SU-DHL-6 (cell line): ENCODE measurements at regions not wholly inside any gene's neighbourhood (a gene's known extent, or its start where the extent isn't known, plus 50 kb on each side); places are given as distances from the start of the nearest gene placed in this dataset.

Experiments used
- H2AFZ ChIP-seq: fragments of 200-600 bp; sonication (generic); 2 replicates; pipeline ENCODE4 v1.6.1; 2014; ENCODE audit warnings: low read depth, mild to moderate bottlenecking, moderate library complexity, mixed read lengths, antibody characterized with exemption, low read length; ENCODE audit not compliant: severe bottlenecking
- H3F3A ChIP-seq: fragments of 200-600 bp; shearing (Covaris generic); 2 replicates; pipeline ENCODE4 v1.6.0; 2016; ENCODE audit warnings: antibody characterized with exemption, mild to moderate bottlenecking; ENCODE audit not compliant: insufficient read depth
- H3K27ac ChIP-seq: fragments of 200-600 bp; sonication (generic); 2 replicates; pipeline ENCODE4 v1.5.1; 2016; ENCODE audit warnings: low read depth, mild to moderate bottlenecking, low read length, moderate library complexity, mixed read lengths
- H3K27me3 ChIP-seq: fragments of 200-600 bp; sonication (generic), shearing (Covaris generic); 2 replicates; pipeline ENCODE4 v1.6.0; 2014; ENCODE audit warnings: mild to moderate bottlenecking, low read length
- H3K36me3 ChIP-seq: fragments of 200-600 bp; sonication (generic); 2 replicates; pipeline ENCODE4 v1.6.1; 2014; ENCODE audit warnings: mild to moderate bottlenecking, low read length, mixed read lengths
- H3K4me2 ChIP-seq: fragments of 300-600, 200-600 bp; shearing (Covaris generic), sonication (generic); 2 replicates; pipeline ENCODE4 v1.6.0; 2014; ENCODE audit warnings: low read length, low read depth, mild to moderate bottlenecking; ENCODE audit not compliant: poor library complexity, severe bottlenecking
- H3K4me3 ChIP-seq: fragments of 200-600 bp; sonication (generic); 2 replicates; pipeline ENCODE4 v1.5.1; 2014; ENCODE audit warnings: antibody characterized with exemption, low read length, mild to moderate bottlenecking, mixed read lengths; ENCODE audit not compliant: insufficient read depth, poor library complexity, severe bottlenecking
- H3K79me2 ChIP-seq: fragments of 200-600 bp; sonication (generic); 2 replicates; pipeline ENCODE4 v1.6.1; 2014; ENCODE audit warnings: mild to moderate bottlenecking, low read length, moderate library complexity; ENCODE audit not compliant: insufficient read depth
- H3K9ac ChIP-seq: fragments of 200-600 bp; sonication (generic); 2 replicates; pipeline ENCODE4 v1.7.0; 2014; ENCODE audit warnings: mild to moderate bottlenecking, low read length
- H3K9me2 ChIP-seq: fragments of 200-600 bp; sonication (generic); replicated peaks from 2 replicates; pipeline ENCODE4 v1.6.1; 2014; ENCODE audit warnings: low read length; ENCODE audit not compliant: insufficient read depth
- H3K9me3 ChIP-seq: fragments of 200-600 bp; sonication (generic); 2 replicates; pipeline ENCODE4 v1.6.1; 2014; ENCODE audit warnings: low read length, mixed read lengths; ENCODE audit not compliant: insufficient read depth
- H4K20me1 ChIP-seq: fragments of 200-600 bp; sonication (generic); 2 replicates; pipeline ENCODE4 v1.6.1; 2014; ENCODE audit warnings: low read depth, mild to moderate bottlenecking, antibody characterized with exemption, low read length, moderate library complexity, mixed read lengths
- EZH2phosphoT487 ChIP-seq: fragments of 200-600 bp; sonication (generic), shearing (Covaris generic); conservative IDR thresholded peaks from 2 replicates; pipeline ENCODE4 v1.6.1; 2018; ENCODE audit warnings: mild to moderate bottlenecking, antibody characterized with exemption, low read length, moderate library complexity, mixed read lengths
- TF ChIP-seq, protein P1 (sequence below): fragments of 200-600 bp; sonication (generic); IDR thresholded peaks from one replicate; pipeline ENCODE4 v1.5.1; 2017; ENCODE audit warnings: antibody characterized with exemption, mild to moderate bottlenecking, low read length, moderate library complexity; ENCODE audit not compliant: insufficient read depth, poor library complexity, severe bottlenecking

DNA sequence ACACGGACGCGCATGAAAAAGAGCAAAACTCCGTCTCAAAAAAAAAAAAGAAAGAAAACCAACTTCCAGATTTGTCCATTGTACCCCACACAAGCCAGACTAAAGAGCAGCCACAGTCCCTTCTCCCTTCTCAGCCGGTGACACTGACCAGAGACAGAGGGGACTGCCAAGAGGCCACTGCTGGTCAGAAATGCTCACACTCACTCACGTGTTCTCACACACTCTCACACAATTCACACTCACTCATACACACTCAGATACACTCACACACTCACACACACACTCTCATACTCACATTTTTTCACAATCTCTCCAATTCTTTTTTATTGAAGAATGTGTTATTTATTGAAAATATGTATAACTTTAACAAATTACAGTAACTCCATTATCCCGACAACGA, 90.8 kb upstream of the RAB4A start:
- H3K9ac ChIP-seq = no peak overlapping the region
- TF ChIP-seq, protein P1, sequence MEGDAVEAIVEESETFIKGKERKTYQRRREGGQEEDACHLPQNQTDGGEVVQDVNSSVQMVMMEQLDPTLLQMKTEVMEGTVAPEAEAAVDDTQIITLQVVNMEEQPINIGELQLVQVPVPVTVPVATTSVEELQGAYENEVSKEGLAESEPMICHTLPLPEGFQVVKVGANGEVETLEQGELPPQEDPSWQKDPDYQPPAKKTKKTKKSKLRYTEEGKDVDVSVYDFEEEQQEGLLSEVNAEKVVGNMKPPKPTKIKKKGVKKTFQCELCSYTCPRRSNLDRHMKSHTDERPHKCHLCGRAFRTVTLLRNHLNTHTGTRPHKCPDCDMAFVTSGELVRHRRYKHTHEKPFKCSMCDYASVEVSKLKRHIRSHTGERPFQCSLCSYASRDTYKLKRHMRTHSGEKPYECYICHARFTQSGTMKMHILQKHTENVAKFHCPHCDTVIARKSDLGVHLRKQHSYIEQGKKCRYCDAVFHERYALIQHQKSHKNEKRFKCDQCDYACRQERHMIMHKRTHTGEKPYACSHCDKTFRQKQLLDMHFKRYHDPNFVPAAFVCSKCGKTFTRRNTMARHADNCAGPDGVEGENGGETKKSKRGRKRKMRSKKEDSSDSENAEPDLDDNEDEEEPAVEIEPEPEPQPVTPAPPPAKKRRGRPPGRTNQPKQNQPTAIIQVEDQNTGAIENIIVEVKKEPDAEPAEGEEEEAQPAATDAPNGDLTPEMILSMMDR = no peak
- TF ChIP-seq EZH2phosphoT487 = no peak

DNA sequence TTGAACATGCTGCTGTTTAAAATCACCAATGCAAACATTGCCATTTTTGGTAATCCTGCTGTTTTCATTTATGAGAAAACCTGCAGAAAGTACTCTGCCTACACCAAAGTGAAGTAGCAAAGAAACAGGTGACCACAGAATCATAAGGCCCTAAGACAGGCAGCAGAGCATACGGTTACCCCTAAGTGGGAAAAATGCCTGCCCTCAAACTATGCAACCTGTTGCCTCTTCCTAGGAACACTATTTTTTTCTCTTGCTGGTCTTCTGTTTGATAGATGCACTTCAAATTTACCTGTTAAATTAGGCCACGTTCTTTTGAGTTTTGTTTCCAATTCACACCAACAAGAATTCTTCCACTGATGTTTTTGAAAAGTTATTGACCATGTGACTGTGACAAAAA, 89.5 kb upstream of the RAB4A start:
- no peak overlapping the region for H3K4me2 ChIP-seq
- no peaks in the 10 kb centered on the region for H3K9me3 ChIP-seq
- H3K4me3 ChIP-seq = no peak overlapping the region
- no peak overlapping the region for H3K9ac ChIP-seq
- no peak overlapping the region for H3K27ac ChIP-seq
- H3K79me2 ChIP-seq = no peaks in the 10 kb centered on the region
- TF ChIP-seq EZH2phosphoT487 = no peak
- TF ChIP-seq, protein P1 = no peak
- no peaks in the 10 kb centered on the region for H3K36me3 ChIP-seq
- H4K20me1 ChIP-seq = no peaks in the 10 kb centered on the region
- H2AFZ ChIP-seq = no peak overlapping the region
- H3K9me2 ChIP-seq = no peaks in the 10 kb centered on the region
- no peaks in the 10 kb centered on the region for H3K27me3 ChIP-seq
- H3F3A ChIP-seq = no peaks in the 10 kb centered on the region

More for the DNA sequence above, 90.8 kb upstream of the RAB4A start:
- Histone ChIP-seq H3F3A (no peaks in the 10 kb centered on the region), H3K4me2 (no peak overlapping the region), H3K9me3 (no peaks in the 10 kb centered on the region), H3K79me2 (no peaks in the 10 kb centered on the region), H3K36me3 (no peaks in the 10 kb centered on the region), H2AFZ (no peak overlapping the region), H3K9me2 (no peaks in the 10 kb centered on the region), H3K27me3 (no peaks in the 10 kb centered on the region), H3K4me3 (no peak overlapping the region), H3K27ac (no peak overlapping the region), H4K20me1 (no peaks in the 10 kb centered on the region)

DNA sequence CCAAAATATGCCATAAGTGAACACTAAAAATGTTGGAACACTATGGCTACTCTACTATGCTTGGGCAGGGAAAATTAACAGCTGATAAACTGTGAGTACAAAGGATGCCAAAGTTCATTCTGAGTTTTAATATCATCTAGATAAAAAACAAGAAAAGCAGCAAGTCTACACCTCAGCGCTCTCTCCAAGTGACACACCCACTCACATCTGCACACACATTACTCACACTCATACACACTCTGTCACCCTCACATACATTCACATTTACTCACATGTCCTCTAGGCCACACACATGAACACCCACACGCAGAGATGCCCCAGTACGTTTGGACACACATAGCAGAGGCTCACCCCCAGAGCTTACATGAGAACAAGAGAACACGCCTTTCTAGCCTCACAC, 87.3 kb upstream of the RAB4A start:
- no peak overlapping the region for H2AFZ ChIP-seq
- no peaks in the 10 kb centered on the region for H3K9me2 ChIP-seq
- H3K9me3 ChIP-seq = no peaks in the 10 kb centered on the region
- no peak overlapping the region for H3K4me2 ChIP-seq
- H3K9ac ChIP-seq = no peak overlapping the region
- no peaks in the 10 kb centered on the region for H3K27me3 ChIP-seq
- no peaks in the 10 kb centered on the region for H3K79me2 ChIP-seq
- H3K27ac ChIP-seq = no peak overlapping the region
- TF ChIP-seq, protein P1 = no peak
- no peak for TF ChIP-seq EZH2phosphoT487
- no peaks in the 10 kb centered on the region for H4K20me1 ChIP-seq
- no peaks in the 10 kb centered on the region for H3K36me3 ChIP-seq
- H3F3A ChIP-seq = no peaks in the 10 kb centered on the region
- H3K4me3 ChIP-seq = no peak overlapping the region
